Transverse colon (tissue), 4 donors: ENCODE measurements at regions not wholly inside any gene's neighbourhood (a gene's known extent, or its start where the extent isn't known, plus 50 kb on each side); places are given as distances from the start of the nearest gene placed in this dataset.
"Not testable (repeated sequence)": the region's sequence is repeated elsewhere in the genome, so short reads cannot be mapped to it uniquely, and the experiment has no call there.

Source experiments
- DNase-seq: peaks from one replicate; pipeline ENCODE4 v3.0.0-alpha.2; 2019
- H3K27ac ChIP-seq, 4 donors: fragments of 200-600 bp; sonication (generic); 2 replicates each; pipeline ENCODE4 v1.5.1; 2016 to 2018; ENCODE audit warnings: inconsistent platforms in 4 of 4
- H3K27me3 ChIP-seq: fragments of 200-600 bp; sonication (generic); 2 replicates; pipeline ENCODE4 v1.5.1; 2017; ENCODE audit warnings: inconsistent platforms
- H3K36me3 ChIP-seq, 4 donors: fragments of 200-600 bp; sonication (generic); 2 replicates each; pipeline ENCODE4 v1.5.1; 2017 to 2019; ENCODE audit warnings: inconsistent platforms in 4 of 4
- H3K4me1 ChIP-seq, 4 donors: fragments of 200-600 bp; sonication (generic); 2 replicates each; pipeline ENCODE4 v1.5.1; 2017 to 2020; ENCODE audit warnings: inconsistent platforms in 4 of 4
- H3K4me3 ChIP-seq, 4 donors: fragments of 200-600 bp; sonication (generic); 1 replicate in 1 of 4; 2 replicates in 3 of 4; pipeline versions ENCODE4 v1.5.1 to v1.6.1; 2017 to 2019; ENCODE audit warnings: inconsistent platforms in 4 of 4
- H3K9me3 ChIP-seq, 2 donors: fragments of 200-600 bp; sonication (generic); 2 replicates each; pipeline ENCODE4 v1.5.1; 2017 to 2019; ENCODE audit warnings: inconsistent platforms in 2 of 2
- CTCF ChIP-seq, 5 experiments: fragments of 200-600 bp in 3 of 5; fragments of 450-650 bp in 2 of 5; sonication (generic) in 3 of 5; IDR thresholded peaks; 1 replicate in 2 of 5; 2 replicates in 3 of 5; pipeline ENCODE4 v1.5.1; 2016 to 2017; ENCODE audit warnings: antibody characterized with exemption in 5 of 5, inconsistent platforms in 3 of 5, mild to moderate bottlenecking in 2 of 5, moderate library complexity in 1 of 5
- EP300 ChIP-seq: sonication (generic); formaldehyde crosslinking; IDR thresholded peaks from one replicate; pipeline ENCODE4 v1.6.1; 2017; ENCODE audit warnings: antibody characterized with exemption, low read depth
- POLR2A ChIP-seq: fragments of 450-650 bp; IDR thresholded peaks from one replicate; pipeline ENCODE4 v1.6.1; 2016; ENCODE audit warnings: antibody characterized with exemption, mild to moderate bottlenecking, moderate library complexity
- POLR2AphosphoS5 ChIP-seq, 3 donors: sonication (generic); formaldehyde crosslinking; IDR thresholded peaks; one replicate each; pipeline ENCODE4 v1.6.1; 2016; ENCODE audit warnings: antibody characterized with exemption in 3 of 3
- WGBS, 2 donors: methylation state at CpG; one replicate each; pipeline ENCODE4 v1.1.5; 2018; ENCODE audit warnings: low coverage in 1 of 2; 5-methylcytosine and 5-hydroxymethylcytosine counted together
- in situ Hi-C, 4 donors: fragments of 200-750 bp; cut with MboI; loops; one replicate each; pipeline versions ENCODE4 v1.15.0 to v1.15.1; 2017; ENCODE audit warnings: low sequenced_read_pairs in 3 of 4, low pct_ligation_motif_present in 1 of 4, low pct_unique_long_range_greater_than_20kb in 1 of 4
- intact Hi-C: fragments of 100-400 bp; cut with DNase I; formaldehyde crosslinking; loops from one replicate; pipeline ENCODE4 v1.15.1; 2023; ENCODE audit warnings: low total_unique reads

GRCh38 chr18:49690312-49690711 lies 123.0 kb downstream of the ACAA2 start:
- intact Hi-C loops (no loop called here), in situ Hi-C loops (no loop called here)
- Histone ChIP-seq H3K9me3 (no peaks in the 10 kb centered on the region), H3K4me3 (no peak overlapping the region), H3K27ac (no peak overlapping the region), H3K27me3 (no peaks in the 10 kb centered on the region), H3K36me3 (no peaks in the 10 kb centered on the region), H3K4me1 (no peaks in the 10 kb centered on the region)
- WGBS, 2 donors = 47 to 63% methylated on average over 2 to 3 of the region's 3 CpGs
- DNase-seq = no peak
- TF ChIP-seq CTCF (IDR thresholded peaks at IDR 0.05) (no peak), POLR2A (no peak), EP300 (no peak), POLR2AphosphoS5 (IDR thresholded peaks at IDR 0.05) (no peak)

- Histone ChIP-seq H3K4me1 (no peaks in the 10 kb centered on the region), H3K4me3 (no peak overlapping the region), H3K9me3 (no peaks in the 10 kb centered on the region), H3K27me3 (no peaks in the 10 kb centered on the region), H3K27ac (no peak overlapping the region), H3K36me3 (no peaks in the 10 kb centered on the region)
- no peak for TF ChIP-seq CTCF (IDR thresholded peaks at IDR 0.05)
- no peak for TF ChIP-seq POLR2AphosphoS5 (IDR thresholded peaks at IDR 0.05)
- no peak for TF ChIP-seq EP300
- no peak for DNase-seq
- WGBS, 2 donors = 66 to 71% methylated on average over 4 to 6 of the region's 6 CpGs
- intact Hi-C loops = no loop called here
- in situ Hi-C loops = no loop called here
Measured at GRCh38 chr18:49685231-49685942, 123.5 kb downstream of the LIPG start.

- in situ Hi-C loops, DNase-seq, H3K36me3 ChIP-seq, intact Hi-C loops, H3K27me3 ChIP-seq, H3K27ac ChIP-seq, H3K4me1 ChIP-seq, H3K9me3 ChIP-seq, H3K4me3 ChIP-seq: not testable (repeated sequence)
- WGBS, 2 donors = 87 to 96% methylated on average over 3 of the region's 3 CpGs
Measured at GRCh38 chr18:49682803-49683190, 120.9 kb downstream of the LIPG start.

GRCh38 chr18:49682173-49682802 lies 120.4 kb downstream of the LIPG start:
- in situ Hi-C loops = no loop called here
- Histone ChIP-seq H3K4me3 (no peak overlapping the region), H3K4me1 (peaks cover 0 to 8% (median 5%) of the 10 kb centered on the region in 4 donors), H3K9me3 (no peaks in the 10 kb centered on the region), H3K27ac (no peak overlapping the region), H3K27me3 (no peaks in the 10 kb centered on the region), H3K36me3 (no peaks in the 10 kb centered on the region)
- intact Hi-C loops = no loop called here
- 64 to 100% methylated on average over 1 to 8 of the region's 8 CpGs for whole genome bisulfite sequencing, 2 donors
- TF ChIP-seq POLR2AphosphoS5 (IDR thresholded peaks at IDR 0.05) (no peak), EP300 (no peak), POLR2A (no peak), CTCF (IDR thresholded peaks at IDR 0.05) (no peak)
- no peak for DNase-seq
